KOPT-K1 (cell line): ENCODE measurements at regions not wholly inside any gene's neighbourhood (a gene's known extent, or its start where the extent isn't known, plus 50 kb on each side); places are given as distances from the start of the nearest gene placed in this dataset.
"Not testable (repeated sequence)": the region's sequence is repeated elsewhere in the genome, so short reads cannot be mapped to it uniquely, and the experiment has no call there.

ENCODE experiments used
- H3K27ac ChIP-seq: fragments of 200-600 bp; sonication (generic); 2 replicates; pipeline ENCODE4 v1.5.1; 2016; ENCODE audit warnings: antibody characterized with exemption, mild to moderate bottlenecking, low read depth, low read length; ENCODE audit not compliant: poor library complexity, severe bottlenecking
- H3K36me3 ChIP-seq: fragments of 200-600 bp; sonication (generic); 2 replicates; pipeline ENCODE4 v1.5.1; 2017; ENCODE audit warnings: antibody characterized with exemption, mild to moderate bottlenecking, low read length, moderate library complexity; ENCODE audit not compliant: insufficient read depth
- H3K9me3 ChIP-seq: fragments of 200-600 bp; sonication (generic); 2 replicates; pipeline ENCODE4 v1.5.1; 2017; ENCODE audit warnings: antibody characterized with exemption, low read length, mild to moderate bottlenecking; ENCODE audit not compliant: insufficient read depth, poor library complexity, severe bottlenecking

- Histone ChIP-seq H3K36me3 (no peaks in the 10 kb centered on the region), H3K27ac (peak overlapping the region; percentile 98), H3K9me3 (no peaks in the 10 kb centered on the region)
Measured at GRCh38 chr6:27136077-27136644, 111.3 kb upstream of the PRSS16 start.

- no peaks in the 10 kb centered on the region for H3K9me3 ChIP-seq
- H3K36me3 ChIP-seq, result no peaks in the 10 kb centered on the region
- peak overlapping the region; percentile 98 for H3K27ac ChIP-seq
Measured at GRCh38 chr6:27136978-27137814, 110.3 kb upstream of the PRSS16 start.

GRCh38 chr6:27138406-27138805 is 109.1 kb upstream of the PRSS16 start:
- no peaks in the 10 kb centered on the region for H3K36me3 ChIP-seq
- H3K9me3 ChIP-seq, result no peaks in the 10 kb centered on the region
- peak overlapping the region; percentile 98 for H3K27ac ChIP-seq

GRCh38 chr6:27138837-27139755 is 108.4 kb upstream of the PRSS16 start:
- Histone ChIP-seq H3K27ac (peak overlapping the region; percentile 98), H3K36me3 (no peaks in the 10 kb centered on the region)

GRCh38 chr6:27139756-27140579 is 107.5 kb upstream of the PRSS16 start:
- Histone ChIP-seq H3K9me3 (no peaks in the 10 kb centered on the region), H3K36me3 (no peaks in the 10 kb centered on the region), H3K27ac (peak overlapping the region; percentile 98)

More at GRCh38 chr6:27138837-27139755, 108.4 kb upstream of the PRSS16 start:
- H3K9me3 ChIP-seq, result no peaks in the 10 kb centered on the region

- Histone ChIP-seq H3K27ac (peak overlapping the region; percentile 98), H3K36me3 (no peaks in the 10 kb centered on the region), H3K9me3 (no peaks in the 10 kb centered on the region)
Measured at GRCh38 chr6:27140999-27141528, 106.4 kb upstream of the PRSS16 start.

GRCh38 chr6:27141529-27142015 is 105.9 kb upstream of the PRSS16 start:
- Histone ChIP-seq H3K36me3 (no peaks in the 10 kb centered on the region), H3K9me3 (no peaks in the 10 kb centered on the region), H3K27ac (peak overlapping the region; percentile 98)

GRCh38 chr6:27143020-27143388 is 104.5 kb upstream of the PRSS16 start:
- not testable (repeated sequence) for H3K9me3 ChIP-seq, H3K36me3 ChIP-seq
- peak overlapping the region; percentile 98 for H3K27ac ChIP-seq

- no peaks in the 10 kb centered on the region for H3K36me3 ChIP-seq
- peak overlapping the region; percentile 98 for H3K27ac ChIP-seq
- no peaks in the 10 kb centered on the region for H3K9me3 ChIP-seq
Measured at GRCh38 chr6:27143474-27144026, 104.0 kb upstream of the PRSS16 start.

GRCh38 chr6:27144740-27145079 is 102.8 kb upstream of the PRSS16 start:
- H3K36me3 ChIP-seq, result no peaks in the 10 kb centered on the region
- peak overlapping the region; percentile 98 for H3K27ac ChIP-seq
- no peaks in the 10 kb centered on the region for H3K9me3 ChIP-seq

- Histone ChIP-seq H3K36me3 (no peaks in the 10 kb centered on the region), H3K27ac (peak overlapping the region; percentile 98), H3K9me3 (no peaks in the 10 kb centered on the region)
Measured at GRCh38 chr6:27145731-27146455, 101.6 kb upstream of the PRSS16 start.

- peak overlapping the region; percentile 98 for H3K27ac ChIP-seq
- not testable (repeated sequence) for H3K36me3 ChIP-seq, H3K9me3 ChIP-seq
Measured at GRCh38 chr6:27146456-27146705, 101.1 kb upstream of the PRSS16 start.

- Histone ChIP-seq H3K27ac (peak overlapping the region; percentile 98), H3K36me3 (no peaks in the 10 kb centered on the region), H3K9me3 (no peaks in the 10 kb centered on the region)
Measured at GRCh38 chr6:27146706-27147505, 100.6 kb upstream of the PRSS16 start.
